DND-41 (cell line): ENCODE measurements at regions not wholly inside any gene's neighbourhood (a gene's known extent, or its start where the extent isn't known, plus 50 kb on each side); places are given as distances from the start of the nearest gene placed in this dataset.

Experiments used
- CTCF ChIP-seq: IDR thresholded peaks from 2 replicates; pipeline ENCODE4 v1.5.1; 2012; ENCODE audit warnings: borderline replicate concordance, low read length, moderate library complexity, mild to moderate bottlenecking; ENCODE audit not compliant: poor library complexity, severe bottlenecking; ENCODE audit errors: extremely low read depth
- EZH2 ChIP-seq: IDR thresholded peaks from 3 replicates; pipeline ENCODE4 v1.6.1; 2012; ENCODE audit warnings: borderline replicate concordance, low read depth, mild to moderate bottlenecking, moderate library complexity, low read length, inconsistent platforms; ENCODE audit not compliant: severe bottlenecking

DNA sequence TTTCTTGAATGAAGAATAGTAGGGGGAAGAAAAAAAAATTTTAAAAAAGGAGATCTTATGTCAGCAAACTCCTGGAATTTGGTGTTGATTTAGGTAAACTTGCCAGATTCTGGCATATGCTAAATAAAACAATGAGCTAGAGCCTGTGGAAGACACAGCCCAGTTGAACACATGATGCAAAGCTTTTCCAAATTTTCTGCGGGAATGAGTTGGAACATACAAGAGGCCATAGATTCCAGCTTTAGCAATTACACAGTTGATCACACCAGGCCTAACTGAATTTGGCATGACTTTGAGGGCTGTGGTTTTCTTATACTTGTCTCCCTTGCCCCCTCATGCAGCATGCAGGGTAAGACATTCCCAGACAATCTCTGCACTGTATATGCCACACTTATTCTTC lies 297.0 kb downstream of the SH3GL2 start:
- TF ChIP-seq CTCF (no peak), EZH2 (no peak)
